ENCODE measurements at regions not wholly inside any gene's neighbourhood (a gene's known extent, or its start where the extent isn't known, plus 50 kb on each side); places are given as distances from the start of the nearest gene placed in this dataset.
A peak's percentile ranks its signal among the peaks of the same experiment; 100 is the strongest.
"Not testable (repeated sequence)": the region's sequence is repeated elsewhere in the genome, so short reads cannot be mapped to it uniquely, and the experiment has no call there.

- DNase-seq (ENCODE audit: low read depth), result peak; percentile 69
- no peak overlapping the region for H3K4me3 ChIP-seq (ENCODE audit: low read depth, low read length)
- TF ChIP-seq, protein P1, sequence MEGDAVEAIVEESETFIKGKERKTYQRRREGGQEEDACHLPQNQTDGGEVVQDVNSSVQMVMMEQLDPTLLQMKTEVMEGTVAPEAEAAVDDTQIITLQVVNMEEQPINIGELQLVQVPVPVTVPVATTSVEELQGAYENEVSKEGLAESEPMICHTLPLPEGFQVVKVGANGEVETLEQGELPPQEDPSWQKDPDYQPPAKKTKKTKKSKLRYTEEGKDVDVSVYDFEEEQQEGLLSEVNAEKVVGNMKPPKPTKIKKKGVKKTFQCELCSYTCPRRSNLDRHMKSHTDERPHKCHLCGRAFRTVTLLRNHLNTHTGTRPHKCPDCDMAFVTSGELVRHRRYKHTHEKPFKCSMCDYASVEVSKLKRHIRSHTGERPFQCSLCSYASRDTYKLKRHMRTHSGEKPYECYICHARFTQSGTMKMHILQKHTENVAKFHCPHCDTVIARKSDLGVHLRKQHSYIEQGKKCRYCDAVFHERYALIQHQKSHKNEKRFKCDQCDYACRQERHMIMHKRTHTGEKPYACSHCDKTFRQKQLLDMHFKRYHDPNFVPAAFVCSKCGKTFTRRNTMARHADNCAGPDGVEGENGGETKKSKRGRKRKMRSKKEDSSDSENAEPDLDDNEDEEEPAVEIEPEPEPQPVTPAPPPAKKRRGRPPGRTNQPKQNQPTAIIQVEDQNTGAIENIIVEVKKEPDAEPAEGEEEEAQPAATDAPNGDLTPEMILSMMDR (IDR thresholded peaks at IDR 0.05; ENCODE audit: control insufficient read depth, extremely low read depth, insufficient read depth), result no peak
These were observed 250.5 kb downstream of the RAB11FIP2 start for GRCh38 chr10:117796130-117796745.

DNA sequence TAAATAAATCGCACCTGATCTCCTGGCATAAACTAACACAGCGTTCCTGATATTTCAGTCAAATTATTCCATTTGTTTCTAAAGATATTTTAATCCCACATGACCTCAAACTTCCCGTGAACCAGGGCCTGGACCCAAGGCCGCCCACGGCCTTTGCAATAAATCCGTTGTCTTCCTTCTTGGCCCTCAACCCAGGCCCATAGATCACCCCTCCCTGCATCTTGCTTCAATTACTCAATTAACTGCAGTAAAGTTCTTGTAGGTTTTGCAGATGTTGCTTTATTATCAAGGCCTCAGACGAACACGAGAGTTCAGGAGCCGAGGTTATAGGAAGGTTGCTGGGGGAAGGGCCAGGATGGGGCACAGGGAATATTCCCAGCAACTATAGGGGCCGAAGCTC lies 249.4 kb downstream of the RAB11FIP2 start:
- DNase-seq (ENCODE audit: low read depth), result no peak
- no peak overlapping the region for H3K4me3 ChIP-seq (ENCODE audit: low read depth, low read length)
- TF ChIP-seq, protein P1 (IDR thresholded peaks at IDR 0.05; ENCODE audit: control insufficient read depth, extremely low read depth, insufficient read depth), result no peak

DNA sequence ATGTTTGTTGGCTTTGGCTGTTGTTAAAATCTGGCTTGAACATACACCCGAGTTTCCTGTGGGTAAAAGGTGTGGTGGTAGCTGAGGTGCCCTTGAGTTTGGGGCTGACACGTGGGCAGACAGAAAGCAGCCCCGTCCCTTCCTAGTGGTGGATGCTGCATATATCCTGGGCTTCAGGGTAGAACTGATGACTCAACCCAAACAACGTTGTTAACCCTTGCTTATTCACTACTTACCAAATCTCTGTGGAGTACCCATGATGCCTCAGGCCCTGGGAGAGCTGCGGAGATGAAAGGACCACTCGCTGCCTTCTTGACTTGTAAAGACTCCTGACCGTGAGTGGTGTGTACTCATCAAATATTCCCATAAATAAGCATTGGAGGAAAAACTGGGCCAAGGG lies 245.1 kb downstream of the RAB11FIP2 start:
- TF ChIP-seq, protein P1 (IDR thresholded peaks at IDR 0.05; ENCODE audit: control insufficient read depth, extremely low read depth, insufficient read depth), result no peak
- DNase-seq (ENCODE audit: low read depth), result no peak
- H3K4me3 ChIP-seq (ENCODE audit: low read depth, low read length), result no peak overlapping the region

- TF ChIP-seq, protein P1 (IDR thresholded peaks at IDR 0.05; ENCODE audit: control insufficient read depth, extremely low read depth, insufficient read depth), result no peak
- DNase-seq (ENCODE audit: low read depth), result no peak
- no peak overlapping the region for H3K4me3 ChIP-seq (ENCODE audit: low read depth, low read length)
These were observed 242.2 kb downstream of the RAB11FIP2 start for GRCh38 chr10:117804470-117805011.

- no peak overlapping the region for H3K4me3 ChIP-seq (ENCODE audit: low read depth, low read length)
- TF ChIP-seq, protein P1 (IDR thresholded peaks at IDR 0.05; ENCODE audit: control insufficient read depth, extremely low read depth, insufficient read depth), result no peak
- no peak for DNase-seq (ENCODE audit: low read depth)
These were observed 241.6 kb downstream of the RAB11FIP2 start for GRCh38 chr10:117805139-117805538.

- TF ChIP-seq, protein P1 (IDR thresholded peaks at IDR 0.05; ENCODE audit: control insufficient read depth, extremely low read depth, insufficient read depth), result no peak
- no peak for DNase-seq (ENCODE audit: low read depth)
- H3K4me3 ChIP-seq (ENCODE audit: low read depth, low read length), result no peak overlapping the region
These were observed 239.3 kb downstream of the RAB11FIP2 start for GRCh38 chr10:117807441-117807840.

DNA sequence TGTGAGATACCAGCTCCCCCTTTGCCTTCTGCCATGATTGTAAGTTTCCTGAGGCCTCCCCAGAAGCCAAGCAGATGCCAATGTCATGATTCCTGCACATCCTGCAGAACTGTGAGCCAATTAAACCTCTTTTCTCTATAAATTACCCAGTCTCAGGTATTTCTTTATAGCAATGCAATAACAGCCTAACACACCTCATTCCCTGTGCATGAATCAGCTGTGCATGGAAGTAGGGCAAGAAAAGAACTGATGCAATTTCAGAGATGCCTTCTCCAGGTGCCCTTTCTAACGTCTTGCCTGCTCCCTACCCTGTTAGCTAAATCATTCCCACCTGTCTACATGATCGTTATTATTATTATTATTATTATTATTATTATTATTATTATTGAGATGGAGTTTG lies 230.9 kb downstream of the RAB11FIP2 start:
- H3K4me3 ChIP-seq (ENCODE audit: low read depth, low read length); DNase-seq (ENCODE audit: low read depth): not testable (repeated sequence)
